ENCODE measurements at regions not wholly inside any gene's neighbourhood (a gene's known extent, or its start where the extent isn't known, plus 50 kb on each side); places are given as distances from the start of the nearest gene placed in this dataset.

GRCh38 chr5:89883967-89884366 is 525.6 kb downstream of the CETN3 start:
- TF ChIP-seq, protein P1, sequence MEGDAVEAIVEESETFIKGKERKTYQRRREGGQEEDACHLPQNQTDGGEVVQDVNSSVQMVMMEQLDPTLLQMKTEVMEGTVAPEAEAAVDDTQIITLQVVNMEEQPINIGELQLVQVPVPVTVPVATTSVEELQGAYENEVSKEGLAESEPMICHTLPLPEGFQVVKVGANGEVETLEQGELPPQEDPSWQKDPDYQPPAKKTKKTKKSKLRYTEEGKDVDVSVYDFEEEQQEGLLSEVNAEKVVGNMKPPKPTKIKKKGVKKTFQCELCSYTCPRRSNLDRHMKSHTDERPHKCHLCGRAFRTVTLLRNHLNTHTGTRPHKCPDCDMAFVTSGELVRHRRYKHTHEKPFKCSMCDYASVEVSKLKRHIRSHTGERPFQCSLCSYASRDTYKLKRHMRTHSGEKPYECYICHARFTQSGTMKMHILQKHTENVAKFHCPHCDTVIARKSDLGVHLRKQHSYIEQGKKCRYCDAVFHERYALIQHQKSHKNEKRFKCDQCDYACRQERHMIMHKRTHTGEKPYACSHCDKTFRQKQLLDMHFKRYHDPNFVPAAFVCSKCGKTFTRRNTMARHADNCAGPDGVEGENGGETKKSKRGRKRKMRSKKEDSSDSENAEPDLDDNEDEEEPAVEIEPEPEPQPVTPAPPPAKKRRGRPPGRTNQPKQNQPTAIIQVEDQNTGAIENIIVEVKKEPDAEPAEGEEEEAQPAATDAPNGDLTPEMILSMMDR (IDR thresholded peaks at IDR 0.05 in 8 of 11, conservative IDR thresholded peaks at IDR 0.05 in 3 of 11), result no peak
- no peak for TF ChIP-seq POLR2AphosphoS5 (IDR thresholded peaks at IDR 0.05)

All from spleen (tissue), 7 donors.